OCI-LY1 (cell line): ENCODE measurements at regions not wholly inside any gene's neighbourhood (a gene's known extent, or its start where the extent isn't known, plus 50 kb on each side); places are given as distances from the start of the nearest gene placed in this dataset.

Experiments used
- H2AFZ ChIP-seq: fragments of 200-600 bp; sonication (generic), shearing (Covaris generic); 2 replicates; pipeline ENCODE4 v1.6.0; 2014; ENCODE audit warnings: antibody characterized with exemption, mild to moderate bottlenecking, low read length
- H3F3A ChIP-seq: fragments of 200-600 bp; sonication (generic), shearing (Covaris generic); 2 replicates; pipeline ENCODE4 v1.6.0; 2014; ENCODE audit warnings: mild to moderate bottlenecking, antibody characterized with exemption, low read length, moderate library complexity; ENCODE audit not compliant: insufficient read depth
- H3K27ac ChIP-seq: fragments of 200-600 bp; sonication (generic); 2 replicates; pipeline ENCODE4 v1.5.1; 2014; ENCODE audit warnings: low read length, mixed run types, mild to moderate bottlenecking, low read depth; ENCODE audit not compliant: poor library complexity, severe bottlenecking
- H3K27me3 ChIP-seq: fragments of 200-600 bp; sonication (generic); 2 replicates; pipeline ENCODE4 v1.6.0; 2014; ENCODE audit warnings: antibody characterized with exemption, mild to moderate bottlenecking, low read length, moderate library complexity; ENCODE audit not compliant: insufficient read depth
- H3K36me3 ChIP-seq: fragments of 200-600 bp; sonication (generic); 2 replicates; pipeline ENCODE4 v1.6.1; 2014; ENCODE audit warnings: mild to moderate bottlenecking, antibody characterized with exemption, low read length, moderate library complexity, mixed read lengths; ENCODE audit not compliant: insufficient read depth
- H3K4me1 ChIP-seq: fragments of 200-600 bp; sonication (generic); 2 replicates; pipeline ENCODE4 v1.5.1; 2014; ENCODE audit warnings: mild to moderate bottlenecking, low read length, moderate library complexity; ENCODE audit not compliant: insufficient read depth, severe bottlenecking
- H3K4me2 ChIP-seq: fragments of 200-600 bp; sonication (generic), shearing (Covaris generic); 2 replicates; pipeline ENCODE4 v1.6.1; 2014; ENCODE audit warnings: low read length
- H3K4me3 ChIP-seq: fragments of 200-600 bp; sonication (generic); 2 replicates; pipeline ENCODE4 v1.5.1; 2014; ENCODE audit warnings: low read length, low read depth, mild to moderate bottlenecking, mixed read lengths; ENCODE audit not compliant: poor library complexity, severe bottlenecking
- H3K79me2 ChIP-seq: fragments of 200-600 bp; shearing (Covaris generic); 2 replicates; pipeline ENCODE4 v1.6.1; 2016; ENCODE audit warnings: mixed run types, low read length, mixed read lengths; ENCODE audit not compliant: insufficient read depth
- H3K9ac ChIP-seq: fragments of 200-600 bp; sonication (generic), shearing (Covaris generic); 2 replicates; pipeline ENCODE4 v1.6.1; 2014; ENCODE audit warnings: mild to moderate bottlenecking, low read length, mixed read lengths
- H3K9me2 ChIP-seq: fragments of 200-600 bp; sonication (generic), shearing (Covaris generic); 2 replicates; pipeline ENCODE4 v1.6.1; 2014; ENCODE audit warnings: low read depth, mild to moderate bottlenecking, low read length, mixed read lengths
- H3K9me3 ChIP-seq: fragments of 200-600 bp; shearing (Covaris generic); 2 replicates; pipeline ENCODE4 v1.6.1; 2014; ENCODE audit warnings: low read length, mixed read lengths
- H4K20me1 ChIP-seq: fragments of 200-600 bp; sonication (generic), shearing (Covaris generic); 2 replicates; pipeline ENCODE4 v1.6.0; 2016; ENCODE audit warnings: mild to moderate bottlenecking, low read length; ENCODE audit not compliant: insufficient read depth
- CTCF ChIP-seq: fragments of 200-600 bp; sonication (generic), shearing (Covaris generic); IDR thresholded peaks from 2 replicates; pipeline ENCODE4 v1.5.1; 2017; ENCODE audit warnings: mild to moderate bottlenecking, antibody characterized with exemption, low read length, moderate library complexity, mixed read lengths
- EZH2 ChIP-seq: fragments of 200-600 bp; sonication (generic), shearing (Covaris generic); IDR thresholded peaks from 2 replicates; pipeline ENCODE4 v1.8.0; 2017; ENCODE audit warnings: borderline replicate concordance, mixed run types, mild to moderate bottlenecking, antibody characterized with exemption, low read length, moderate library complexity, mixed read lengths

DNA sequence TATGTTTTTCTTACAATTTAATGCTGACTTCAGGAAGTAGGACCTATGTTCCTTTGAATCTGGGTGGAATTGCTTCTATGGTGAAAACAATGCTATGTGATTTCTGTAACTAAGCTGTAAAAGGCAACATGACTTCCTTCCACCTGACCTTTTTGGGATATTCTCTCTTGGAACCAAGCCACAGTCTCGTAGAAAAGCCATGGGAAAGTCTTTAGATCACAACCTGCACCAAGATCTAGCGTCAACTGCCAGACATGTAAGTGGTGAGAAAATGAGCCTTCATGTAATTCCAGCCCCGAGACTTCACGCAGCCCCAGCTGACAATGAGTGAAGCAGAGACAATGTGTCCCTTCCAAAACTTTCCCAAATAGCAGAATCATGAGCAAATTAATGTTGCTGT is 297.0 kb upstream of the DCAF8L1 start:
- Histone ChIP-seq H3K79me2 (no peaks in the 10 kb centered on the region), H2AFZ (no peak overlapping the region), H4K20me1 (no peaks in the 10 kb centered on the region), H3K9ac (no peak overlapping the region), H3F3A (no peaks in the 10 kb centered on the region), H3K27me3 (no peaks in the 10 kb centered on the region), H3K4me1 (no peaks in the 10 kb centered on the region), H3K36me3 (no peaks in the 10 kb centered on the region), H3K9me3 (no peaks in the 10 kb centered on the region), H3K4me3 (no peak overlapping the region), H3K4me2 (no peak overlapping the region), H3K9me2 (no peaks in the 10 kb centered on the region), H3K27ac (no peak overlapping the region)
- TF ChIP-seq CTCF (no peak), EZH2 (no peak)

- H3K27ac ChIP-seq = no peak overlapping the region
- H3K4me3 ChIP-seq = no peak overlapping the region
- H3K9me2 ChIP-seq = no peaks in the 10 kb centered on the region
- H3F3A ChIP-seq = no peaks in the 10 kb centered on the region
- H3K4me1 ChIP-seq = no peaks in the 10 kb centered on the region
- H3K9me3 ChIP-seq = no peaks in the 10 kb centered on the region
- no peaks in the 10 kb centered on the region for H3K36me3 ChIP-seq
- no peak overlapping the region for H3K4me2 ChIP-seq
- no peak overlapping the region for H3K9ac ChIP-seq
- H3K27me3 ChIP-seq = no peaks in the 10 kb centered on the region
- no peaks in the 10 kb centered on the region for H4K20me1 ChIP-seq
- H3K79me2 ChIP-seq = no peaks in the 10 kb centered on the region
- no peak overlapping the region for H2AFZ ChIP-seq
- TF ChIP-seq EZH2 (no peak), CTCF (no peak)
These were observed 292.5 kb upstream of the DCAF8L1 start for GRCh38 chrX:28273736-28274135.

DNA sequence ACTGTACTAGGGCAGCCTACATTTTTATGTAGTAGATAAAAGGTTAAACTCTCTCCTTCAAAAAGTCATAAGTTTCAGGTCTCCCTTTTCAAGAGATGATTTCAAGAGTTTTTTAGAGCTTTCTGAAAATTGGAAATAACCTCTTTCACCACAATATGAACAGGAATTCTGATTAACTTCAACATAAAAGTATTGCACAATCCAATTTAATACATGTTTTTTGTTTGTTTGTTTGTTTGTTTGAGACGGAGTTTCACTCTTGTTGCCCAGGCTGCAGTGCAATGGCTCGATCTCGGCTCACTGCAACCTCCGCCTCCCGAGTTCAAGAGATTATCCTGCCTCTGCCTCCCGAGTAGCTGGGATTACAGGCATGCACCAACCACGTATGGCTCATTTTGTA is 265.4 kb upstream of the DCAF8L1 start:
- no peak overlapping the region for H3K4me2 ChIP-seq
- TF ChIP-seq EZH2 (no peak), CTCF (no peak)
- no peak overlapping the region for H3K27ac ChIP-seq
- no peaks in the 10 kb centered on the region for H3K9me3 ChIP-seq
- H3K4me1 ChIP-seq = no peaks in the 10 kb centered on the region
- H4K20me1 ChIP-seq = no peaks in the 10 kb centered on the region
- H3K4me3 ChIP-seq = no peak overlapping the region
- H3K9ac ChIP-seq = no peak overlapping the region
- H3F3A ChIP-seq = no peaks in the 10 kb centered on the region
- H3K27me3 ChIP-seq = no peaks in the 10 kb centered on the region
- H3K36me3 ChIP-seq = no peaks in the 10 kb centered on the region
- H2AFZ ChIP-seq = no peak overlapping the region
- H3K9me2 ChIP-seq = no peaks in the 10 kb centered on the region
- no peaks in the 10 kb centered on the region for H3K79me2 ChIP-seq
